AG04450 (cell line): ENCODE measurements at regions not wholly inside any gene's neighbourhood (a gene's known extent, or its start where the extent isn't known, plus 50 kb on each side); places are given as distances from the start of the nearest gene placed in this dataset.

ENCODE experiments used
- CTCF ChIA-PET: fragments of 300-600, 350-600 bp; formaldehyde crosslinking; extraction: SDS; loops from one replicate; lab custom pipeline; 2022; ENCODE audit warnings: antibody characterized with exemption, inconsistent platforms; lab: Charles Lee
- POLR2A ChIA-PET: fragments of 350-600 bp; formaldehyde crosslinking; extraction: SDS; loops from one replicate; lab custom pipeline; 2021; ENCODE audit warnings: antibody characterized with exemption, inconsistent platforms; lab: Yijun Ruan, JAX
- DNase-seq: peaks from one replicate; pipeline ENCODE4 v3.0.0-alpha.2; 2011; ENCODE audit warnings: low read depth, low spot score
- H3K27ac ChIP-seq: one replicate; pipeline ENCODE4 v1.5.1; 2012; ENCODE audit warnings: low read depth, low read length, control low read depth
- H3K27me3 ChIP-seq: one replicate; pipeline ENCODE4 v1.6.0; 2012; ENCODE audit warnings: low read length; ENCODE audit not compliant: control insufficient read depth, insufficient read depth
- H3K4me3 ChIP-seq: 2 replicates; pipeline ENCODE4 v1.5.1; 2011; ENCODE audit warnings: mild to moderate bottlenecking, low read depth, low read length, control low read depth
- H3K9me3 ChIP-seq: 2 replicates; pipeline ENCODE4 v1.5.1; 2012; ENCODE audit warnings: low read length; ENCODE audit not compliant: control insufficient read depth, insufficient read depth
- CTCF ChIP-seq: IDR thresholded peaks from 2 replicates; pipeline ENCODE4 v1.5.1; 2011; ENCODE audit warnings: low read depth, low read length, control low read depth, inconsistent platforms

- no peak for DNase-seq
- Histone ChIP-seq H3K4me3 (no peak overlapping the region), H3K9me3 (peaks cover 2% of the 10 kb centered on the region), H3K27ac (no peak overlapping the region), H3K27me3 (peaks cover 5% of the 10 kb centered on the region)
- no peak for TF ChIP-seq CTCF
- CTCF ChIA-PET = no interaction called here
- POLR2A ChIA-PET = interaction anchor here (0.7 kb wide), 1 partner anchor 443 kb away, joined by 3 read pairs; the partner anchor contains the start of gene ID2
Observed at GRCh38 chr2:8238521-8239230, 443.2 kb upstream of the ID2 start.

- no peak for DNase-seq
- Histone ChIP-seq H3K9me3 (peaks cover 5% of the 10 kb centered on the region), H3K4me3 (no peak overlapping the region), H3K27ac (no peak overlapping the region), H3K27me3 (peaks cover 5% of the 10 kb centered on the region)
- CTCF ChIA-PET = no interaction called here
- TF ChIP-seq CTCF = no peak
- POLR2A ChIA-PET = interaction anchor here (0.7 kb wide), 1 partner anchor 442 kb away, joined by 3 read pairs; the partner anchor contains the start of gene ID2
Observed at GRCh38 chr2:8239531-8240088, 442.2 kb upstream of the ID2 start.

DNA sequence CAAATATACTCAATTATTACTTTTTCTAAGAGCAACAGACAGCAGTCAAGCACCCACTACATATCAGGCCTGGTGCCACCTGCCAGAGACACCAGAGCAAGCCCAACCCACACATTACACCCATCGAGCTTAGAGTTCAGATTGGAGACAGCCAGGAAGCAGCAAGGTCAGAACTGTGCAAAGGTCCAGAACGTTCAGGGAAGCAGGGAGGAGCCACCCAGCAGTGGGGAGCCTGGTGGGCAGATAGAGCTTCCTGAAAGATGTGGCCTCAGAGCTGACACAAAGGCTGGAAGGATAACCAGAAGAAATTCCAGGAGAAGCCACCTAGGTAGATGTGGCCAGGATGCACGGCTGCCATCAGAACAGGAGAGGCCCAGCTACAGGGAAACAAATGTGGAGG is 440.5 kb upstream of the ID2 start:
- H3K27me3 ChIP-seq = peaks cover 5% of the 10 kb centered on the region
- no peak overlapping the region for H3K4me3 ChIP-seq
- DNase-seq = no peak
- H3K27ac ChIP-seq = no peak overlapping the region
- POLR2A ChIA-PET = no interaction called here
- no peak for TF ChIP-seq CTCF
- CTCF ChIA-PET = no interaction called here
- H3K9me3 ChIP-seq = peaks cover 5% of the 10 kb centered on the region

DNA sequence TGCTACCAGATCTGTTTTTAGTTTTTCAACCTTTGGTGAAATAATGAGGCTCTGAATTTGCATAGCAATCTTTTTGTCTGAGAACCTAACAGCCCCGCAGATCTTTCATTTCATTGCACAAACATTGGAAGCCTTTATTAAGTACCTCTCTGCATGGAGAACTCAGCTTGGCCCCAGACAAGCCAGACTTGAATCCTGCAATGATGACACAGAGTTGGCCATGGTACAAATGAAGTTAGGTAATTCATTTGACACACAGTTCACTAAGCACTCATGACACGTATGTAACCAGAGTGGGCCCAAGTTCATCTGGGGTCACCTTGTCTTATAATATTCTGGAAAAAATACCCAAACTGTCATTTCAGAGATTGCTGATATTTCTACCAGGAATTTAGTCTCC is 439.1 kb upstream of the ID2 start:
- ChIA-PET CTCF (no interaction called here), POLR2A (no interaction called here)
- Histone ChIP-seq H3K4me3 (no peak overlapping the region), H3K9me3 (peaks cover 5% of the 10 kb centered on the region), H3K27me3 (no peaks in the 10 kb centered on the region), H3K27ac (no peak overlapping the region)
- DNase-seq = no peak
- no peak for TF ChIP-seq CTCF

GRCh38 chr2:8243748-8244400 is 438.0 kb upstream of the ID2 start:
- ChIA-PET POLR2A (no interaction called here), CTCF (no interaction called here)
- H3K4me3 ChIP-seq = no peak overlapping the region
- H3K27ac ChIP-seq = no peak overlapping the region
- no peak for TF ChIP-seq CTCF
- no peaks in the 10 kb centered on the region for H3K27me3 ChIP-seq
- peaks cover 5% of the 10 kb centered on the region for H3K9me3 ChIP-seq
- DNase-seq = no peak
